GM21619 (cell line): ENCODE measurements at regions not wholly inside any gene's neighbourhood (a gene's known extent, or its start where the extent isn't known, plus 50 kb on each side); places are given as distances from the start of the nearest gene placed in this dataset.

Experiments
- ATAC-seq: cut with Tn5 transposase; IDR thresholded peaks from one replicate; pipeline ENCODE4 v1.9.1; 2021; ENCODE audit not compliant: unreplicated experiment

DNA sequence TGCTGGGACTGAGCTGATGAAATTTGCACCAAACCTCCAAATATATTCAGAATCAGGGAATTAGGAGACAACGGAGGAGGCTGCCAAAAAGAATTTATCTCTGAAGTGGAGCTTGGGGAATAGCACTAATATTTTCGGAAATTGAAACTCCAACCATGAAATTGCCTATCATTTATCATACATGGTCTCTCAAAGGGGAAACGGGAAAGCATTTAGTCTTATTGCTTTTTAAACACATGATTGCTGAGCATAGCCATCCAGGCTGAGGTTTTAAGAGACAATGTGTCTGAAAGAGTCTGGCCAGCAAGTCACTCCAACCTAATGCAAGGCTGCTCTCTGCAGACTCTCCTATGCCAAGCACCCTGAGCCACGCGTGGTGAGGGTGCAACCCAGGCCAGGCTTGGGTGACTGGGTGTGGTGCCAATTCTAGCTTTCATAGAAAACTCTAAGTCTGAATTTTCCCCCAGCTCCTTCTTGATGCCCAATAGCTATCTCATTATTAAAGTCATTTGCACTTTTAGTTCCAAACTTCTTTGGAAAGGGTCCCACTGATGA, 200.2 kb downstream of the RPLP1 start:
- ATAC-seq, result no peak

DNA sequence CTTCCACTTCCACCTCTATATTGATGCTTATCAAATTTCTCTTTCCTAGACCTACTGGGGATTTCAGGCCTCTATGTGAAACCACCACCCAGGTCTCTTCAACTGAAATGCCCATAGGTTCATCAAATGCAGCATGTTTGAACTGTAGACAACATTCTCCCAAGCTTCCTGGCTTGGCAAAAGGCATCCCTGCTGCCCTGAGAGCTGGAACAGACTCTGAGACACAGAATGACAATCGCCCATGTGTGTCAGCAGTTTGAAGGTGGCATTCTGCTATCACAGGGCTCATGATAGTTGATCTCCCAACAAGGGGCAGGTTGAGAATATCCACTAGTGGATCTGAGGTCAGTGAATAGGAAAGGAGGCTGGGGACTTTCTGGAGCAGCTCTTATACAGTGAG, 200.7 kb downstream of the RPLP1 start:
- ATAC-seq, result no peak

DNA sequence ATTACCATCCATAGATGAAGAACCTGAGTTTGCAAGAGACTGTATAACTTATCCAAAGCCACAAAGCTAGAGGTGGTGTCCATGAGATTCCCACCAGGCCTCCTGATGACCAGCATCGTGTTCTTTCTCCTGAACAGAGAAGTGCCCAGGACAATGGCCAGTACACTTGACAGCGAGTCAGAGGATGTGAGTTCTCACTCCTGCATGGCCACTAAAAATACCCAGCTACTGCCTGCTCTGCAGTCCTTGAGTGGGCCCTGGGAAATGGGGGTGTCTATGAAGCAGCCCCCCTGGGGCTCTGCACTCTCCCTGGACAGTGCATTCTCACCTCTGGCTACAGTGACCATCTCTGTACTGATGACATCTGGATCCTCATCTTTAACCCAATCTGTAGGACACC, 201.2 kb downstream of the RPLP1 start:
- ATAC-seq, result no peak

DNA sequence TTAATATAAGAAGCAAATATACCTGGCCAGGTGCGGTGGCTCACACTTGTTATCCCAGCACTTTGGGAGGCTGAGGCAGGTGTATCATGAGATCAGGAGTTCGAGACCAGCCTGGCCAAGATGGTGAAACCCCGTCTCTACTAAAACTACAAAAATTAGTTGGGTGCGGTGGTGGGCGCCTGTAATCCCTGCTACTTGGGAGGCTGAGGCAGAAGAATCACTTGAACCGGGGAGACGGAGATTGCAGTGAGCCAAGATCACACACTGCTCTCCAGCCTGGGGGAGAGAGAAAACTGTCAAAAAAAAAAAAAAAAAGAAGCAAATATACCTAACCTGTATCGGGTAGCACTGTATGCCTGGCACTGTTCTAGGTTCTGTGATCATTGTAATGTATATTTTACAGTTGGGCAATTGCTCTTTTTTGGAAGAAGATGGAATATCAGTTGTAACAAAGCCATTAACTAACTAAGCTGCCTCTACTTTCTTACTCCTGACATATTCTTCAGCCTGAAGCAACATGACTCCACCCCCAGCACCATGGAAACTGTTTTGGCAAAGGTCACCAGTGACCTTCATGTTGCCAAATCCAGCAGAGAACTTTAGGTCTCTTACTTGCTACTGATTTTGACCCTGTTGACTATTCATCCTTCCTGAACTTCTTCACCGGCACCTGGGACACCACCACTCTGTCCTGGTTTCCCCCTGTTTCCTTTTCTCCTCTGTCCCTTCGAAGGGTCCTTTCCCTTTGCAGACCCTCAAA, 203.8 kb downstream of the RPLP1 start:
- ATAC-seq, result no peak

DNA sequence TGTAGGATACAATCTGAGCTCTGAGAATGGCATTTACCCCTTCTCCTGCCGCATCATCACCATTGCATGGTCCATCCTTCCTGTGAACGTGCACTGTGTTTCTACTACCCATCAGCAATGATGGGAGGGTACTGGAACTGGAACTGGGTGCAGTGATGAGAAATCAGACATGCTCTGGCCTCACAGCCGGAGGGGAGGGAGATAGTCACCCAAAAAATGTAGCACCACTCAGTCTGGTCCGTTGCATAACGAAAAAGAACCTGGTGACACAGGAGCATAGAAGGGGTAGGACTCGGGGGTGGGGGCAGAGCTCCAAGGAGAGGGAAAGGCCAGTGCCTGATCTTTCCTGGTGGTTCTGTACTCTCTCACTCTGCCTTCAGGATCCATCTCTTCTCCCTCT, 205.0 kb downstream of the RPLP1 start:
- no peak for ATAC-seq

DNA sequence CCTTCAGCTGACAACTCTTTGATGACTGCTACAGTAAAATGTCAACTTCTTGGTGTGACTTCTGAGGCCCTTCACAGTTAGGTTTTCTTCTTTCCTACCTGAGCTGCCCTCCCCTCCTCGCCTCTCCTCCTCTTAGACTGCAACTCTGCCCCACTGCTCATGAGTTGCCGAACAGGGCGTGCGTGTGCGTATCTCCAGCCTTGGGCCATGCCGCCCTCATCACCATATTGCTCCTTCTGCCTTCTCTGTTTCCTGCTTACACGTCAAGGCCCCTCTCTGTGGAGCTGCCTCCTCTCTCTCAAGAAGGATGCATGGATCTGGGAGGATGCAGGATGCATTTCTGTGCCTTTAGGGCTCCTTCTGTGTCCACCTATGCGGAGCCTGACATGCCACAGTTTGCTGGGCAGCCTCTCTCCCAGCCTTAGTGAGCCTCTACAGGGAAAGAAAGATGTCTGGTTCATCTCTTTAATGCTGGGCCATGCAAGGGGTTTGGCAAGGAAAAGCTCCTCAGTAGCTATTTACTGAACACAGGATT, 205.9 kb downstream of the RPLP1 start:
- no peak for ATAC-seq

DNA sequence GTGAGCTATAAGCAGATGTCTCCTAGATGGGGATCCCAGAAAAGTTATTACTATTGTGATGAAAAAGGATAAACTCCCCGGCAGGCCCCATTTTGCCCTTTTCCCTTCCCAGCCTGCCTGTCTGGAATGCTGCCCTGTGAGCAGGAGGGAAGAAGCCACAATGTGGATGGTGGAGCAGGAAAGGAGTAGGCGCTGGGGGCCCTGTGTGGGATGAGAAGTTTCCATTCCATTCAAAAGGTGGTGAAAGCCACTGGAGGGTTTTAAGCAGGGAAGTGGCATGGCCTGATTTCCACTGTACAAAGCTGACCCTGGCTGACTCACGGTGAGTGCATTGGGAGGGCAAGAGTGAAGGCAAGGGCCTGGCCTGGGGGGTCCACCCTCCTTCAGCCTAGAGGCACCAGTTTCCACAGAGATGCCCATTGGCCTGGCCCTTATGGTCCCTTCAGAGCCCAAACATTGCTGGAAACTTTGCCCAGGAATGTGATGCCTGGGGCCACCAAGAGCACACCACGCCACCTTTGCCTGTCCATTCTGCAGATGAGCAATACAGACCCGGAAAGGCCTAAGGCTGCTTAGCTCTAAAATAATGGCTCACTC, 206.9 kb downstream of the RPLP1 start:
- ATAC-seq, result no peak

DNA sequence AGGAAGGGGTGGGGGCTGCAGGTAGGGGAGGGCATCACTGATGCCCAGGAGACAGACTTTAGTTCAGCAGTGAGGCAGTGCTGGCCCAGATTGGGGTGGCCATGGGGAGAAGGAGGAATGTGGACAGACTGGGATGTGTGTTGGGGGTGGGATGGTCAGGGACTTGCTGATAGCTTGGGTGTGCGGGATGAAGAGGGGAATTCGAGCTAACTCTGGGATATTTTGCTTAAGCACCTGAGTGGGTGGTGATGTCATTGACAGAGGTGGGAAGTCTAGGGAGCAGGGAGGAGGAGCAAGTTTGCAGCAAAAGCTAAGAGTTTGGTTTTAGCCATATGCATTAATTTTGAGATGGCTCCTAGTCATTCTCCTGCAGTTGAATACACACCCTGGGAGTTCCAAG, 207.5 kb downstream of the RPLP1 start:
- no peak for ATAC-seq

DNA sequence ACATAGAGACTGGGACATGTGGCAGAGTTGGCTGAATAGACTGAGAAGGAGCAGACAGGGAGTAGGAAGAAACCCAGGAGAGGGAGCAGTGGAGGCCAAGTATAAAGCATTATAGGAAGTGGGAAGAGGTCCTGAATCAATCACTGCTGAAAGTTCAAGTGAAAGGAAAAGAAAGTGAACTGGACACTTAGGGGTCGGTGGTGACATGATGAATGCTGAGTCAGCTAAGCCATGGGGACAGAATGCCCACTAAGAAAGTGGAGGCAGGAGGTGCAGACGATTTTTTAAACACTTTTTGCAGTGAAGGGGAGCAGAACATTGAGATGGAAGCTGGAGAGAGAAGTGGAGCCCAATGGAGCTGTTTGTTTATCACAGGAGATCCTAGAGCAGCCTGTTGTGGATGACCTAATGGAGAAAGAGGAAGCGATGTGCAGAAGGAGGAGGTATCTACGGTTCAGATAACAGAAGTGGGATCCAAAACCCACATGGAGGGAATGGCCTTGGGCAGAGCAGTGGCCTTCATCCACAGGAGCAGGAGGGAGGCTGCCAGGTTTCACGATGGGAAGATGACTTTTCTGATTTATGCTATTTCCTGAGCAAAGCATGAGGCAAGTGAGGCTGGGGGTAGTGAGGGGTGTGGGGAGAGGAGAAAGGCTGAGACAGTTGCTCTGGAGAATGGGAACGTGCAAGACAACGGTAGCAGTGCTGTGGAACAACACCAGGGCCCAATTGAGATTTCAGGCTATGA, 208.2 kb downstream of the RPLP1 start:
- no peak for ATAC-seq

DNA sequence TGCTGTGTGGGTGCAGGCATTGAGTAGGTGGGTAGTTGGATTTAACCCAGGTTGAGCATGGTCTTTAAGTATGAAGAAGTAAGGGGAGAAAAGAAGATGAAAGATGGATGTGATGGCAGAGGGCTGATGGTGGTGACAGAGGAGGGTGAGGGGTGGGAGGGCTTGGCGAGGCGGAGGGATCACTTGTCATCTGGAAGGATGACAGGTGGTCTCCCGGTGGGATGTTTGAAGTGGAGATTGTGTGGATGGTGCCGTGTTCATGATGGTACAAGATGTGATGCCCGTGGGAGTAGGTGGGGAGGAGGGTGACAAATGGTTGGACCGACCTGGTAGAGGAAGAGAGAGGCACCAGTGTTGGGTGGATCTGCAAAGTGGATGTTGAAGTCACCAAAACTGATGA, 208.8 kb downstream of the RPLP1 start:
- no peak for ATAC-seq

DNA sequence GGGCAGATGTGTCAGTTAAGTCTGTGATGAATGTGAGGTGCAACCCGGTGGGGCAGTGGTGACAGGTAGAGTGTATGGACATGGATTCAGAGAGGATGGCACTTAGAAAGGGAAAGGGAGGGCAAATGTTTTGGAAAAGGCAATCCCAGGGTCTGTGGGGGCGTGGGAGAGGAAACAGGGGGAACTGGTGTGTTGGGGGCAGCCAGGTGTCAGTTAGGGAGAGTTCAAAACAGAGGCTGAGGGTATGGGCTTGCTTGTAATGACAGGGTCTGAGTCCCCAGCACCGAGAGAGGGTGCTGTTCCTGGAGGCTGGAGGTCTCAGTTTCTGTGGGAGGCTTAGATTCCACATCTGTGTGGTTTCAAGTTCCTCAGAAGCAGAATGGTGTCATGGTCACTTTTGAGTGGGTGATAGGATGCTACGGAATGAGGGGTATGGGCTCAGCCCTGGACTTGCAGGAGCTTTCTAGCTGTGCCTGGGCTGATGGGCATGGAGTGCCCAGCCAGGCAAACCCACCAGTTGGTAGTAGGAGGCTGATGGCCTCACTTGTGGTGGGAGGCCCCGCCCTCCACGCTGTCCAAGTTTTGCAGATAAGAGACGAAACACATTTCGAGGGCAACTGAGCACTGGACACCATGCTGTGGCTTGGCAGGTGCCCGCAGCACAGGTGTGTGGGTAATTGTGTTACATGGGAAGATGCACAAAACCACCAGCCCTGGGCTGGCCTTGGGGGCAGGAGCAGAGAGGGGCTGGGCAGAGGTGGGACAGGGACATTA, 209.4 kb downstream of the RPLP1 start:
- ATAC-seq, result no peak

DNA sequence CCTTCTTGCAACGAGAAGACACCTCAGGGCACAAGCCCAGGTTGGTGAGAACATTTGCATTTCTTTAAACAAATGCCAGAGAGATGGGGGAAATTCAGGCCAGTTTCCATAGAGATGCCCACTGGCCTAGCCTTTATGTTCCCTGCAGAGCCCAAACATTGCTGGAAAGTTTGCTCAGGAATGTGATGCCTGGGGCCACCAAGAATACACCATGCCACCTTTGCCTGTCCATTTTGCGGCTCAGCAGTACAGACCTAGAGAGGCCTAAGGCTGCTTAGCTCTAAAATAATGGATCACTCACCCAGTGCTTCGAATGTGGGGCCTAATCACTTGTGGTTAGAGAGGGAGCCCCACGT, 210.0 kb downstream of the RPLP1 start:
- no peak for ATAC-seq

DNA sequence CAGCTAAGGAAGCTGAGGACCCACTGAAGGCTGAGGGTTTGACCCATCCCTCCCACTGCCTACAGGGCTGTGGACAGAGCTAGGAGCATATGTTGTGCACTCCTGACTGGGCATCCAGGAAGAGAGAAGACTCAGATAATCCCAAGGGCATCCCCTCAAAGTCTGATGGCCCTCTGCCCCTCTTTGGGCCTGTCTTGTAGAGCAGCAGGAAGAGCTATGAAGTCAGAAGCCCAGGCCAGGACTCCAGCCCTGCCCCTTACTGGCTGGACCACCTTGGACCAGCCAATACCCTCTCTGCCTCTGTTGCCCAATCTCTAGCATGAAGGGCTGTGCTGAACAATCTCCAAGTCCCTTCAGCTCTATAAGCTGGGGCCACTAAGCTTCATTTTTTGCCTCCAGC, 210.8 kb downstream of the RPLP1 start:
- ATAC-seq, result no peak

DNA sequence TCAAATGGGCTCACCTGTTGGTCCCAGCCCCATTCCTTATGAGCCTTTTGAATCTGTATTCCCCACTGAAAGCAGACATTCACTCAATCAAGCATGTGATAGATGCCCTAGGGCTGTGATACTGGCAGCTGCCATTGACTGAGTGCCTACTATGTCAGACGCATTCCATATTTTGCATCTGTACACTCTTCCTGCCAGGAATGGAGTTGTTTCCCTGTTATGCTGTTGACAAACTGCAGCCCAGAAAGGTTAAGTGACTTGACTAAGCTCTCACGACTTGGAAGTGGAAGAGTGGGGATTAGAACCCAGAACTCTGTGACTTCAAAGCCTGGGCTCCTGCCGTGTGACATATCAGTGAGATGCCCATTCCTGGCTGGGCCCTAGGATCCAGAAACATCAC, 211.4 kb downstream of the RPLP1 start:
- no peak for ATAC-seq

DNA sequence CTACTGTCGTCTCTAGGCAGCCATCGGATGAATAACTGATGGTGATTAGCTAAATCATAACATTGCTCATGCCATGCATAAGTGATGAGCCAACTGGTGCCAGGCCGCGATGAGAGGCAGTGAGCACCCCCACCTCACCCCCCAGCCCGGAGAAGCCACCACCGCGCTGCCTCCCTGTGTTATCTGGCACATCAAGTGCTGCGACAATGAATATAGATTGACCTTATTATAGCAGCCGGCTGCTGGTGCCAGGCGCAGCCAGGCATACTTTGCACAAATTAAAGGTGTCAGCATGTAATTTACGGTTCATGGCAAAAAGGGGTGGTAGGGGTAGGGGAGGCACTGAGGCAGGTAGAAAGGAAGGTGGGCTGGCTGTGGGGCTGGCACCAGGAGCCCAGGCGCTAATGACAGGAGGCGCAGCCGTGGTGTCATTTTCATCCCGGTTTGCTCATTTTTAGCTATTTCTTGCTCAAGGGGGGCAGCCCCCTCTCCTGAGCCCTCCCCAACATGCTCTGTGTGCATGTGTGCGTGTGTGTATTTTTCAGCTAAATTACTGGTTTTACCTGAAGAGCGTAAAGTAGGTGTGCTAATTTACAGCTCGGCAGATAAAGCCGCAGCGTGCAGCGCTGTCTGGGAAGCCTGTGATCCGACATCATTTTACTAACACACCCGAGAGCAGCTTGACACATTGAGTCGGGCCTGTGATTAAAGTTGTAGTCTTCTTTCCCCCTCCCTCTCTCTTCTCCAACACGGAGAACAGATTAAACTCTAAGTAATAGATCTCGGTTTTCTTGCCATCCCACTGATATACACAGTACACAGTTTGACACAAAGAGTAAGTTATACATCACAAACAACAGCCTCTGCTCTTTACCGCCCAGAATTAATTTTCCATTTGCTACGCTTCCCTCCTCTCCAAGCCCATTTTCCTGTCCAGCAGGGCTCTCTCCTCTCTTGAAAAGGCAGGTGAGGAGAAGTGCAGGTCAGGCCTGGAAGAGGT, 212.3 kb downstream of the RPLP1 start:
- ATAC-seq, result no peak

DNA sequence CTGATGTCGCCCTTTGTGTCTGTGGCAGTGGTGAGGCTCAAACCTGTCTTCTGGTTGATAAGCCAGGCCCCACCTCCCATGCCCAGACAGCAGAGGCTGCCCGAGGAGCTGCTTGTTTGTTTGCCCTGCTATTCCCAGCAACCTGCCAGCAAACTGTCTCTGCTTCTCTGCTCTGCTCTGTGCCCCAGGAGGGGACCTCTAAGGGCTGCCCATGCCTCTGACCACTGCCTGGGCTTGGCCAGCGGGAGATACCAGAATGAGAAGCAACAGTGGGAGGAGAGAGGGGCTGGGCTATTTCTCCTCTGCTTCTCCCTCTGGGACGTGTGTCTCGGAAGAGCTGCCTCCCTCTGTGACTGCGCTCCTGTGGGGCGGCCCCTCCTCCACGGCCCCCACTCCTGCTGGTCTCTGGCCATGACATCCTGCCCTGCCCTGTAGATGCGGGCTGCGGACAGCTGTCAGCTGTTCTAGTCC, 213.1 kb downstream of the RPLP1 start:
- no peak for ATAC-seq

DNA sequence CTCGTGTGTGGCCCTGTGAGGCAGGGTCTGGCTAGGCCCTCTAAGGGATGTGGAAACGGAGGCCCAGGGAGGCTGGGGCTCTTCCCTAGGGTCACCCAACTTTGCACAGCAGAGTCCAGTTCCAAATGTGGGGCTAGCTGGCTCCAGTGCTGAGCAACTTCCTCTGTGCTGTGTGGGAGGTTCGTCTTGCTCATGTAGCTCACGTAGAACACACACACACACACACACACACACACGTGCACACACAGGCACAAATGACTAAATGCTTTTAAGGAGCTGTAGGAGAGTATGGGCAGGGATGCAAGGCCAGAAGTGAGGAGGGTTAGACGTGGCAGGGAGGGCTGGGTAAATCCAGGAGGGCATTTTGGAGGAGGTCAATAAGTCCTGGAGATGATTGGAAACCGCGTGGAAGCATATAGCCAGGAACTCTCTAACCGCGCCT, 213.8 kb downstream of the RPLP1 start:
- ATAC-seq, result no peak

DNA sequence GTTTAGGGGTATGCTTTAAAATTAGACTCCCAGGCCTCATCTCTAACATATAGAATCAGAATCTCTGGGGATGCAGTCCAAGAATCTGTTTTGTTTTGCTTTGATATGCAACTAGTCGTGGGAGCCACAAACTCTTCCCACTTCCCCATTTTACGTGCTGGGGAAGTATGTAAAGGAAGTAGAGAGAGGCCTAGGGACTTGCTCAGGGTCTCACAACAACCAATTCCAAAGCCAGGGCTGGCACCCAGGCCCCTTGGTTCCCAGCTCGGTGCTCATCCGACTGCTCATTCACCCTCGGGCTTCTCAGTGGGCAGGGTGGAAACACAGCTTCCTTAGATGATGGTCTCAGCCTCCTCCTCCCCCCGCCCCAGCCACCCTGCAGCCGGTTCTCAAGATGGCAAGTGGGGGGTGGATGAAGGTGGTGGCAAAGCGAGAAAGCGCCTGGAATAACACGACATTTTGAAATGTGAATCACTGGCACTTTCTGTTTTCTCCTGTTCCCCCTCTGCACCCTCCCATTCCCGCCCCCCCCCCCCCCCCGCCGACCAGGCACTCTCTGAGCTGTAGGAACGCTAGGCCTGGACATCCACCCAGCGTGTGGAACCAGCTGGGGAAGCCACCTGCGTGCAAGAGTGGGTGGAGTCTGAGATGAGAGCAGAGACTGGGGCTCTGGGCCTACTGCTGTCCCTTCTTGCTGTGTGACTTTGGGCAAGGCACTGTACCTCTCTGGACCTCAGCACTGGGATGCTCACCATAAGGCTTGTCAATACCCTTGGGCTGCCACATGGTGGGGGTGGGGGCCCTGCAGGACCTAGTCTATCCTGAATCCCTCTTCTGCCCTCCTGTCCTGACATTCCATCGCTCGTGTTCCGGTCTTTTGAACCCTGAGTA, 214.5 kb downstream of the RPLP1 start:
- ATAC-seq, result peak; percentile 40
